Thyroid gland (tissue), 4 donors: ENCODE measurements at regions not wholly inside any gene's neighbourhood (a gene's known extent, or its start where the extent isn't known, plus 50 kb on each side); places are given as distances from the start of the nearest gene placed in this dataset.

Experiments used
- POLR2A ChIP-seq, 2 donors: fragments of 450-650 bp; IDR thresholded peaks; one replicate each; pipeline ENCODE4 v1.6.1; 2017; ENCODE audit warnings: antibody characterized with exemption in 2 of 2, mild to moderate bottlenecking in 2 of 2, moderate library complexity in 1 of 2
- TF ChIP-seq, protein P1 (sequence below), 6 experiments: fragments of 200-600 bp in 3 of 6; fragments of 450-650 bp in 3 of 6; sonication (generic) in 3 of 6; IDR thresholded peaks; one replicate each; pipeline ENCODE4 v1.5.1; 2016 to 2019; ENCODE audit warnings: antibody characterized with exemption in 6 of 6, mild to moderate bottlenecking in 2 of 6, inconsistent platforms in 1 of 6, moderate library complexity in 1 of 6

DNA sequence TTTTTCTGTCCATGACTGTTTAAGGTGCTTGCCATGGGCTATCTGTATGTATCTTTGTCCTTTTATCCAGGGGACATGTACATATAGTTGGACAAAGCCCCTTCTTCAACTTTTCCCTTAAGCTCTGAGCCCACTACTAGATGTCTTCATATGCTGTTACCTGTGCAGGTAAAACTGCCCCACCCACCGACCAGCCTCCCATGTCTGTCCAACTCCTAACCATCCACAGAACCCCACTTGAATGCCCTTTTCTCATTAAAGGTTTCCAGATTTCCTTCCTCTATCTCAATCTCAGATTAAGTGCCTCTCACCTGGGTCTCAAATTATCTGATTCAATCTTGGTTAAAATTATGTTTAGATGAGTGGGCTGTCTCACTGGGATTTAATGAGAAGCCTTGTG is 136.3 kb downstream of the RNASET2 start:
- TF ChIP-seq, protein P1, sequence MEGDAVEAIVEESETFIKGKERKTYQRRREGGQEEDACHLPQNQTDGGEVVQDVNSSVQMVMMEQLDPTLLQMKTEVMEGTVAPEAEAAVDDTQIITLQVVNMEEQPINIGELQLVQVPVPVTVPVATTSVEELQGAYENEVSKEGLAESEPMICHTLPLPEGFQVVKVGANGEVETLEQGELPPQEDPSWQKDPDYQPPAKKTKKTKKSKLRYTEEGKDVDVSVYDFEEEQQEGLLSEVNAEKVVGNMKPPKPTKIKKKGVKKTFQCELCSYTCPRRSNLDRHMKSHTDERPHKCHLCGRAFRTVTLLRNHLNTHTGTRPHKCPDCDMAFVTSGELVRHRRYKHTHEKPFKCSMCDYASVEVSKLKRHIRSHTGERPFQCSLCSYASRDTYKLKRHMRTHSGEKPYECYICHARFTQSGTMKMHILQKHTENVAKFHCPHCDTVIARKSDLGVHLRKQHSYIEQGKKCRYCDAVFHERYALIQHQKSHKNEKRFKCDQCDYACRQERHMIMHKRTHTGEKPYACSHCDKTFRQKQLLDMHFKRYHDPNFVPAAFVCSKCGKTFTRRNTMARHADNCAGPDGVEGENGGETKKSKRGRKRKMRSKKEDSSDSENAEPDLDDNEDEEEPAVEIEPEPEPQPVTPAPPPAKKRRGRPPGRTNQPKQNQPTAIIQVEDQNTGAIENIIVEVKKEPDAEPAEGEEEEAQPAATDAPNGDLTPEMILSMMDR (IDR thresholded peaks at IDR 0.05): no peak
- no peak for TF ChIP-seq POLR2A (IDR thresholded peaks at IDR 0.05)
